Ovary (tissue), 7 donors: ENCODE measurements at regions not wholly inside any gene's neighbourhood (a gene's known extent, or its start where the extent isn't known, plus 50 kb on each side); places are given as distances from the start of the nearest gene placed in this dataset.

Experiments used
- DNase-seq, 5 donors: peaks; one replicate each; pipeline ENCODE4 v3.0.0-alpha.2; 2019 to 2020
- H3K27ac ChIP-seq, 2 donors: fragments of 200-600 bp; one replicate each; pipeline versions ENCODE4 v1.5.1 to v1.8.0; 2019 to 2022
- H3K27me3 ChIP-seq: fragments of 200-600 bp; one replicate; pipeline ENCODE4 v1.8.0; 2022
- H3K36me3 ChIP-seq: fragments of 200-600 bp; sonication (generic); one replicate; pipeline ENCODE4 v1.5.1; 2019
- H3K4me1 ChIP-seq: one replicate; pipeline ENCODE4 v1.8.1; 2013; ENCODE audit warnings: mild to moderate bottlenecking, moderate library complexity; ENCODE audit not compliant: insufficient read depth
- H3K4me3 ChIP-seq: fragments of 200-600 bp; sonication (generic); one replicate; pipeline ENCODE4 v1.5.1; 2017
- H3K9me3 ChIP-seq, 2 donors: fragments of 200-600 bp in 1 of 2; sonication (generic) in 1 of 2; one replicate each; pipeline versions ENCODE4 v1.5.1 to v1.8.1; 2013 to 2019; ENCODE audit warnings: mild to moderate bottlenecking in 1 of 2, moderate library complexity in 1 of 2
- CTCF ChIP-seq, 3 donors: fragments of 450-650 bp in 2 of 3; fragments of 200-600 bp in 1 of 3; IDR thresholded peaks; one replicate each; pipeline versions ENCODE4 v1.5.1 to v1.8.0; 2016 to 2022; ENCODE audit warnings: antibody characterized with exemption in 3 of 3, mild to moderate bottlenecking in 1 of 3
- EP300 ChIP-seq: sonication (generic); formaldehyde crosslinking; IDR thresholded peaks from one replicate; pipeline ENCODE4 v1.6.1; 2017; ENCODE audit warnings: antibody characterized with exemption
- POLR2A ChIP-seq: fragments of 450-650 bp; IDR thresholded peaks from one replicate; pipeline ENCODE4 v1.6.1; 2017; ENCODE audit warnings: antibody characterized with exemption, mild to moderate bottlenecking, moderate library complexity
- WGBS, 3 donors: extraction: QIAGEN DNeasy Blood & Tissue Kit in 1 of 3; methylation state at CpG; one replicate each; pipeline versions ENCODE4 v1.1.5 to v1.1.7; 2013 to 2017; 5-methylcytosine and 5-hydroxymethylcytosine counted together
- intact Hi-C, 4 donors: fragments of 100-400 bp; cut with DNase I; formaldehyde crosslinking; loops; one replicate each; pipeline versions ENCODE4 v1.11.0 to v1.15.1; 2022 to 2023
- donor health status: DM: no; HTN: no; CAD: no; lungs with moderate emphysema.
- donor health status: DM: no; HTN: no; CAD: no.
- donor health status: Bipolar disorder and iron deficiency.
- donor health status: DM: no; HTN: no; CAD: no.
- donor health status: DM: yes; HTN: yes; CAD: no.

GRCh38 chr4:28545986-28546385 is 1685.3 kb downstream of the STIM2 start:
- no peaks in the 10 kb centered on the region for H3K9me3 ChIP-seq
- no peak for DNase-seq
- 70 to 90% (median 86%) methylated on average over 1 of the region's 1 CpG for WGBS, 3 donors
- no peak overlapping the region for H3K4me3 ChIP-seq
- H3K4me1 ChIP-seq: no peaks in the 10 kb centered on the region
- H3K36me3 ChIP-seq: no peaks in the 10 kb centered on the region
- TF ChIP-seq EP300: no peak
- no peak for TF ChIP-seq CTCF (IDR thresholded peaks at IDR 0.05)
- TF ChIP-seq POLR2A: no peak
- H3K27ac ChIP-seq: no peak overlapping the region
- H3K27me3 ChIP-seq: no peaks in the 10 kb centered on the region
- intact Hi-C loops: loop anchor here in 1 of 4 donors (10.0 kb wide), 1 partner anchor 1301 kb away; no protein-coding TSS in a partner anchor

GRCh38 chr4:28548136-28548535 is 1687.5 kb downstream of the STIM2 start:
- Histone ChIP-seq H3K36me3 (no peaks in the 10 kb centered on the region), H3K4me1 (no peaks in the 10 kb centered on the region), H3K27ac (no peak overlapping the region), H3K27me3 (no peaks in the 10 kb centered on the region), H3K4me3 (no peak overlapping the region), H3K9me3 (no peaks in the 10 kb centered on the region)
- DNase-seq: no peak
- TF ChIP-seq EP300: no peak
- no peak for TF ChIP-seq CTCF (IDR thresholded peaks at IDR 0.05)
- no peak for TF ChIP-seq POLR2A
- 79 to 91% (median 84%) methylated on average over 3 of the region's 3 CpGs for WGBS, 3 donors
- intact Hi-C loops: loop anchor here in 1 of 4 donors (10.0 kb wide), 1 partner anchor 1303 kb away; no protein-coding TSS in a partner anchor

- intact Hi-C loops: loop anchor here in 1 of 4 donors (10.0 kb wide), 1 partner anchor 1304 kb away; no protein-coding TSS in a partner anchor
- no peak for DNase-seq
- H3K27ac ChIP-seq: no peak overlapping the region
- no peaks in the 10 kb centered on the region for H3K27me3 ChIP-seq
- H3K36me3 ChIP-seq: no peaks in the 10 kb centered on the region
- WGBS, 3 donors: 68 to 74% (median 72%) methylated on average over 6 of the region's 6 CpGs
- TF ChIP-seq CTCF (IDR thresholded peaks at IDR 0.05) (no peak), EP300 (no peak), POLR2A (no peak)
- H3K4me3 ChIP-seq: no peak overlapping the region
- no peaks in the 10 kb centered on the region for H3K4me1 ChIP-seq
- H3K9me3 ChIP-seq: no peaks in the 10 kb centered on the region
Measured at GRCh38 chr4:28548594-28548993, 1688.0 kb downstream of the STIM2 start.

GRCh38 chr4:28555866-28556265 is 1695.2 kb downstream of the STIM2 start:
- Histone ChIP-seq H3K27ac (no peak overlapping the region), H3K36me3 (no peaks in the 10 kb centered on the region), H3K9me3 (no peaks in the 10 kb centered on the region), H3K4me3 (no peak overlapping the region), H3K27me3 (no peaks in the 10 kb centered on the region), H3K4me1 (no peaks in the 10 kb centered on the region)
- no peak for TF ChIP-seq POLR2A
- TF ChIP-seq EP300: no peak
- TF ChIP-seq CTCF (IDR thresholded peaks at IDR 0.05): no peak
- DNase-seq: no peak
- WGBS, 3 donors: 79 to 93% (median 82%) methylated on average over 2 of the region's 2 CpGs
- intact Hi-C loops: no loop called here
